Choroid plexus epithelial cell (primary cell): ENCODE measurements at regions not wholly inside any gene's neighbourhood (a gene's known extent, or its start where the extent isn't known, plus 50 kb on each side); places are given as distances from the start of the nearest gene placed in this dataset.

ENCODE experiments used
- DNase-seq: peaks from one replicate; pipeline ENCODE4 v3.0.0-alpha.2; 2010; ENCODE audit warnings: low read depth
- H3K4me3 ChIP-seq: 2 replicates; pipeline ENCODE4 v1.5.1; 2011; ENCODE audit warnings: low read depth, mild to moderate bottlenecking, control low read depth, low read length, moderate library complexity
- TF ChIP-seq, protein P1 (sequence below): conservative IDR thresholded peaks from 2 replicates; pipeline ENCODE4 v1.5.1; 2011; ENCODE audit warnings: low read depth, mild to moderate bottlenecking, control low read depth, inconsistent platforms, low read length, moderate library complexity

DNA sequence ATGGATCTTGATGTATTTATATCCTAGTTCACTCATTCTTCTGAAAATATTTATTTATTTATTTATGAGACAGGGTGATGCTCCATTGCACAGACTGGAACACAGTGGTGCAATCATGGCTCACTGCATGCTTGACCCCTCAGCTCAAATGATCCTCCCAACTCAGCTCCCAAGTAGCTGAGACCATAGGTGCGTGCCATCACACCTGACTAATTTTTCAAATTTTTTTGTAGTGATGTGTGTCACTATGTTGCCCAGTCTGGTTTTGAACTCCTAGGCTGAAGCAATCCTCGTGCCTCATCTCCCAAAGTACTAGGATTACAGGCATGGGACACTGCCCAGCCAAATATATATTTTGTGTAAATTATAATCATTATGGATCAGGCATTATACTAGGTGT lies 595.6 kb upstream of the ATP2B1 start:
- TF ChIP-seq, protein P1, sequence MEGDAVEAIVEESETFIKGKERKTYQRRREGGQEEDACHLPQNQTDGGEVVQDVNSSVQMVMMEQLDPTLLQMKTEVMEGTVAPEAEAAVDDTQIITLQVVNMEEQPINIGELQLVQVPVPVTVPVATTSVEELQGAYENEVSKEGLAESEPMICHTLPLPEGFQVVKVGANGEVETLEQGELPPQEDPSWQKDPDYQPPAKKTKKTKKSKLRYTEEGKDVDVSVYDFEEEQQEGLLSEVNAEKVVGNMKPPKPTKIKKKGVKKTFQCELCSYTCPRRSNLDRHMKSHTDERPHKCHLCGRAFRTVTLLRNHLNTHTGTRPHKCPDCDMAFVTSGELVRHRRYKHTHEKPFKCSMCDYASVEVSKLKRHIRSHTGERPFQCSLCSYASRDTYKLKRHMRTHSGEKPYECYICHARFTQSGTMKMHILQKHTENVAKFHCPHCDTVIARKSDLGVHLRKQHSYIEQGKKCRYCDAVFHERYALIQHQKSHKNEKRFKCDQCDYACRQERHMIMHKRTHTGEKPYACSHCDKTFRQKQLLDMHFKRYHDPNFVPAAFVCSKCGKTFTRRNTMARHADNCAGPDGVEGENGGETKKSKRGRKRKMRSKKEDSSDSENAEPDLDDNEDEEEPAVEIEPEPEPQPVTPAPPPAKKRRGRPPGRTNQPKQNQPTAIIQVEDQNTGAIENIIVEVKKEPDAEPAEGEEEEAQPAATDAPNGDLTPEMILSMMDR = no peak
- no peak overlapping the region for H3K4me3 ChIP-seq
- no peak for DNase-seq

DNA sequence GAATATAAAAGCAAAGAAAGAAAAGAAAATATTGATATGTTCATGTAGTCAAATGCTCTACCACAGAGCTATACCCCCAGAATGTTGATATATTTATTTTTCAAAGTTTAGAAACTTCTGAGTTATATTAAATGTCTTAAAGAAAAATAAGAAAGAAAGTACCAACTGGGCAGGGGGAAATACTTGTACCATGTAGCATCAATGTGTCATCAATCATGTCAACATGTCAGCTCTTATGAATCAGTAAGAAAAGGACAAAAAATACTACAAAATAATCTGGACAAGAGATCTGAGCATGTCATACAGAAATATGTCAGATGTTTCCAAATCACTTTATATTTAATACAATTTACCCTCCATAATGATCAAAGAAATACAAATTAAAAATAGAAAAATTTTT lies 595.1 kb upstream of the ATP2B1 start:
- H3K4me3 ChIP-seq = no peak overlapping the region
- no peak for DNase-seq
- TF ChIP-seq, protein P1 = no peak

DNA sequence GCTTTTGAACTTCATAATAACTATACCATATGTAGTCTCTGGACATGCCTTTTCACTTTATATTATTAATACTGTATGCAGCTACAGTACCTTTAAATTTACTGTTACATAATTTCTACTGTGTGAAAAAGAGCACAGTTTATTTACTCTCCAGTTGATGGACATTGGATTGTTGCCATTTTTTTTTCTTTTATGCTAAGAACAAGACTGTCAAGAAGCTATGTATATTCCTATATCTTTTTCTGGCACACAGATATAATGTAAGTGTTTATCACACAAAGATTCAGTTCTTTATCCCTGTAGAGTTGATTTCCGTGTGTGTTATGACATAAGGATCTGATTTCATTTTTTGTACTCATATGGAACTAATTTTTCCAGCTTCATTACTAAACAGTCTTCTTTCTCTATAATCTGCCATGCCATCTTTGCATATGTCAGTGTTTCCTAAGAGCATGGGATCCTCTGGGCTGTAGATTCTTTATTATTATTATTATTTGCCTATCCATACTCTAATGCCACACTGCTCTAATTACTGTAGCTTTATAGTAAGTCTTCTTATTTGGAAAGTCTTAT lies 593.0 kb upstream of the ATP2B1 start:
- H3K4me3 ChIP-seq = no peak overlapping the region
- DNase-seq = no peak
- TF ChIP-seq, protein P1 = no peak

DNA sequence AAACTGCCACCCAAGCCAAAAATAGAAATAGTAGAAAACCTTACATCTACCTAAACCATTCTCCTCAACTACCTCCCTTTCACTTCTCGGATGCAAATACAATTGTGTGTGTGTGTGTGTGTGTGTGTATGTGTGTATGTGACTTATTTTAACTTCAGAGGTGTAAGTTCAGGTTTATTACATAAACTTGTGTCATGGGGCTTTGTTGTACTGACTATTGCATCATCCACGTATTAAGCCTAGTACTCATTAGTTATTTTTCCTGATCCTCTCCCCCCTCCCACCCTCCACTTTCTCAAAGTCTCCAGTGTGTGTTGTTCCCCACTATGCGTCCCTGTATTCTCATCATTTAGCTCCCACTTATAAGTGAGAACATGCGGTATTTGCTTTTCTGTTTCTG lies 592.5 kb upstream of the ATP2B1 start:
- no peak overlapping the region for H3K4me3 ChIP-seq
- TF ChIP-seq, protein P1 = no peak
- peak; percentile 14 for DNase-seq

DNA sequence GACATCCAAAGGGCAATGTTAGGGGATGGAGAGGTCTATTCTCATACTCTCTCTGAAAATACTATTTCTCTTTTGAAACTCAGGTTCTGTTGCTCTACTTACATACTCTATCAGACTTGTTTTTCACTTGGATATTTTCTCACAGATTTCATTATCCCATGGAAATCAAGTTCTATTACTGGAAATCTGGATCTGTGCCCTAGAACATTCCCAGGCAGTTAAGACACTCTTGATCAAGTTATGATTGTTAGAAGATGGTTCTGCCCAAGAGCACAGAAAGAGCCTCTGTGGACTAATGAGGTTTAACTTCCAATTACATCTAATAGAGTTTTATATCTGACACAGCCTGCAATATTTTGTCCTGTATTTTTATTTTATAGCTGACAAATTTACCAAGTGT lies 591.0 kb upstream of the ATP2B1 start:
- TF ChIP-seq, protein P1 = no peak

DNA sequence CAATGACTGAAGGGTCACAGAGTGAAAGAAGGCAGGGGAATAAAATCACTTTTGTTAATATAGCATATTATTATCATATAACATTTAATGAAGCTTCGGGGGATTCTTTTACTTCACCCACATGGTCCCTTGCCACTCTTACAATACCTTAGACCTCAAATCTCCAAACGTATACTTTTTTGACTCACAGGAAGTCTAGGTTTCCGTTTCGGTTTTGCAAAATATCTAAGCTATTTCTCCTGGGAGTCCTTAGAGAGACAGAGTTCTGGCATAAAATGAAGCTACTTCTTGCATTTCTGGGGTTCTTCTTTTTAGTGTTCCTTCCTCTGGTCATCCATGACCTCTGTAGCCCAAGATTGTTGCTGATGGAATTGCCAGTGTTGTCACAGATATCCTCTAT lies 590.5 kb upstream of the ATP2B1 start:
- H3K4me3 ChIP-seq = no peak overlapping the region
- TF ChIP-seq, protein P1 = no peak
- peak; percentile 47 for DNase-seq

More for the DNA sequence above, 591.0 kb upstream of the ATP2B1 start:
- H3K4me3 ChIP-seq = no peak overlapping the region
- no peak for DNase-seq

DNA sequence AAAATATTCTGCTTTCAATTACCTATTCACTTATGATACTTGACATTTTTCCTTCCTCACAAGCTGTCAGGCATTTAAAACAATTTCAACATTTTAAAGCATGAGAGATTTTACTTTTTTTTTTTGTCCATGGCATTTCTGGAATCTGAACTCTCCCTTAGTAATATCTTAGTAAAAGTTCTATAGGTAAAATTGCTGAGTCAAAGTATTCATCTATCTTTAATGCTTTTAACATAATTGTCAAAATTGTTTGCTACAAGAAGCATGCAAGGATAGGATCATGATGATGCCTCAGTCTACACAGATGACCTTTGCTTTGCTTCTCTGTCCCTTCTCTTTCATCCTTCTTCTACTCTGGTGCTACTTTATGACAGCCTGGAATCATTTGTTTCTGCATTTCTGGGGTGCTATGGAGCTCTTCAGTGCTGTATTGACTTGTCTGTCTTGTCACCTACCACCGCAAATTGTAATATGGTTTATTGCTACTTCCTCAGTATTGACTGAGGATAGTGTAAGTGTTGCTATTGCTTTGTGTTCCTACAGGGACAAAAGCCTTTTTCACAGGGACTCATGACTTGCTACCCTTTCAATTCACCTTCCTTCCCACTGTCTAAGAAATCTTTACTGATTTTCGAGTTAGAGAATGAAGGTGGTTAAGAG lies 589.8 kb upstream of the ATP2B1 start:
- H3K4me3 ChIP-seq = no peak overlapping the region
- TF ChIP-seq, protein P1 = no peak
- DNase-seq = peak; percentile 13
